ENCODE measurements at regions not wholly inside any gene's neighbourhood (a gene's known extent, or its start where the extent isn't known, plus 50 kb on each side); places are given as distances from the start of the nearest gene placed in this dataset.
"Not testable (repeated sequence)": the region's sequence is repeated elsewhere in the genome, so short reads cannot be mapped to it uniquely, and the experiment has no call there.

DNA sequence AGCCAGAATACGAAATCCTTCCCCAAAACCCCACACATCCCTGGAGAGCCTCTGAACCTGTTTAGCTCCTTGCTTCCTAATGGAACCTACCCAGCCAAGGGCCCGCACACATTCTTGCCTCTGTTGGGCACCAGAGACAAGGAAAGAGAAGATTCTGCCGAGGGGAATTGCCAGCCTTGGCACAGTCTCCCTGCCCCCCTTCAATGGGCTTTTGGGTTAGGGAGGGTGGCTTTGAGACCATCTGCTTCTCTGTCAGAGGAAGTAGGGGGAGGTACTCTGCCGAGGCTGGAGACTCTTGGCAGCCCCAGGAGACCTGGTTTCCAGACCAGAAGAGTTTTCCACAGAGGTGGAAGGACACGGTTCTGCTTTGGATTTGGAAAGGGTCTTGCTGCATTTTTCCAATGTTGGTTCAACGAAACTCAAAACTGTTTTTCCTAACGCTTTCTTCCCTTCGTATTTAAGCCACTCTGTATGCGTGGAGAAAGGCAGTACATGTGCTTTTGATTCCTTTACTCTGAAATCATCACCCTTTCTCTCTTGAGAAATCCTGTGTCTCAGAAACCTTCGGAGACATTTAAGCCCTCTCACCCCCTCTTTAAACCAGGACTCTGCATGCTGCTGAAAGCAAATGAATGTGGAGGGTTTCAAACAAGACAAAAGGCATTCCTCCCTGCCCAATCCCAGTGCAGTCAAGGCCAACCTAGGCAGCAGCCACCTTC, 78.8 kb upstream of the PRR23C start:
- 69 to 72% methylated on average over 9 to 10 of the region's 10 CpGs for WGBS, 2 donors

DNA sequence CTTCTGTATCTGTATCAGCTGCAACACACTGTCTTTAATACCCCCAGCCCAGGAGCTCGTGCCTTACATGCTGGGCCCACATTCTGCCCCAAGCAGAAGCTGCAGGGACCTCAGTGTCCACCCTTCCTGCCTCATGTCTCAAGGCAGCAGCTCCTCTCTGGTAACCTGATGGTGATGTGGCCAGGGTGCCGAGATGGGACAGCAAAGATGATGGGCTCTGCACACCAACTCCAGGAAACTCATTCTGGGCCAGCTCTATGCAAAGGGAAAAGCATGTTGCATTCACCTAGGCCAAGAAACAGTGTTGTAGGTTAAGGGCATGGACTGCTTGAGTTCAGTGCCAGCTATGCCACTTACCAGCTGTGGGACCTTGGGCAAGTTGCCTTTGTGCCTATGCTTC, 79.5 kb upstream of the PRR23C start:
- H3K9me3 ChIP-seq = no peaks in the 10 kb centered on the region
- H3K4me3 ChIP-seq = no peak overlapping the region
- no peak overlapping the region for H3K27ac ChIP-seq
- no peaks in the 10 kb centered on the region for H3K27me3 ChIP-seq
- 83 to 88% methylated on average over 2 of the region's 2 CpGs for WGBS, 2 donors
- H3K4me1 ChIP-seq = peaks cover 0 to 6% (median 2%) of the 10 kb centered on the region in 4 donors
- ATAC-seq (ENCODE audit: low FRiP score in 2 of 2) = no peak
- TF ChIP-seq, protein P1, sequence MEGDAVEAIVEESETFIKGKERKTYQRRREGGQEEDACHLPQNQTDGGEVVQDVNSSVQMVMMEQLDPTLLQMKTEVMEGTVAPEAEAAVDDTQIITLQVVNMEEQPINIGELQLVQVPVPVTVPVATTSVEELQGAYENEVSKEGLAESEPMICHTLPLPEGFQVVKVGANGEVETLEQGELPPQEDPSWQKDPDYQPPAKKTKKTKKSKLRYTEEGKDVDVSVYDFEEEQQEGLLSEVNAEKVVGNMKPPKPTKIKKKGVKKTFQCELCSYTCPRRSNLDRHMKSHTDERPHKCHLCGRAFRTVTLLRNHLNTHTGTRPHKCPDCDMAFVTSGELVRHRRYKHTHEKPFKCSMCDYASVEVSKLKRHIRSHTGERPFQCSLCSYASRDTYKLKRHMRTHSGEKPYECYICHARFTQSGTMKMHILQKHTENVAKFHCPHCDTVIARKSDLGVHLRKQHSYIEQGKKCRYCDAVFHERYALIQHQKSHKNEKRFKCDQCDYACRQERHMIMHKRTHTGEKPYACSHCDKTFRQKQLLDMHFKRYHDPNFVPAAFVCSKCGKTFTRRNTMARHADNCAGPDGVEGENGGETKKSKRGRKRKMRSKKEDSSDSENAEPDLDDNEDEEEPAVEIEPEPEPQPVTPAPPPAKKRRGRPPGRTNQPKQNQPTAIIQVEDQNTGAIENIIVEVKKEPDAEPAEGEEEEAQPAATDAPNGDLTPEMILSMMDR (IDR thresholded peaks at IDR 0.05) = no peak
- TF ChIP-seq POLR2A (IDR thresholded peaks at IDR 0.05) (no peak), EP300 (IDR thresholded peaks at IDR 0.05) (no peak), POLR2AphosphoS5 (IDR thresholded peaks at IDR 0.05) (no peak)
- DNase-seq = no peak
- H3K36me3 ChIP-seq = no peaks in the 10 kb centered on the region

More for the DNA sequence above, 78.8 kb upstream of the PRR23C start:
- Histone ChIP-seq H3K4me1 (peaks cover 0 to 6% (median 2%) of the 10 kb centered on the region in 4 donors), H3K36me3 (no peaks in the 10 kb centered on the region), H3K27ac (no peak overlapping the region), H3K4me3 (no peak overlapping the region), H3K9me3 (no peaks in the 10 kb centered on the region), H3K27me3 (no peaks in the 10 kb centered on the region)
- DNase-seq (no peak), ATAC-seq (ENCODE audit: low FRiP score in 2 of 2) (no peak)
- TF ChIP-seq POLR2A (IDR thresholded peaks at IDR 0.05) (no peak), EP300 (IDR thresholded peaks at IDR 0.05) (no peak), POLR2AphosphoS5 (IDR thresholded peaks at IDR 0.05) (no peak)
- TF ChIP-seq, protein P1 (IDR thresholded peaks at IDR 0.05) = no peak

- no peaks in the 10 kb centered on the region for H3K4me1 ChIP-seq
- DNase-seq (no peak), ATAC-seq (ENCODE audit: low FRiP score in 2 of 2) (peak in 1 of 2 donors; percentile 21)
- no peaks in the 10 kb centered on the region for H3K27me3 ChIP-seq
- no peaks in the 10 kb centered on the region for H3K9me3 ChIP-seq
- H3K4me3 ChIP-seq = no peak overlapping the region
- WGBS, 2 donors = 80 to 93% methylated on average over 1 of the region's 1 CpG
- no peaks in the 10 kb centered on the region for H3K36me3 ChIP-seq
- H3K27ac ChIP-seq = no peak overlapping the region
- no peak for TF ChIP-seq POLR2A (IDR thresholded peaks at IDR 0.05)
- TF ChIP-seq EP300 (IDR thresholded peaks at IDR 0.05) = no peak
- TF ChIP-seq, protein P1 (IDR thresholded peaks at IDR 0.05) = no peak
- TF ChIP-seq POLR2AphosphoS5 (IDR thresholded peaks at IDR 0.05) = no peak
Observed at GRCh38 chr3:139127101-139127500, 82.4 kb upstream of the PRR23C start.

GRCh38 chr3:139127629-139128028, 82.9 kb upstream of the PRR23C start:
- H3K27ac ChIP-seq; H3K9me3 ChIP-seq; ATAC-seq (ENCODE audit: low FRiP score in 2 of 2); DNase-seq; H3K36me3 ChIP-seq; H3K4me1 ChIP-seq; H3K27me3 ChIP-seq; H3K4me3 ChIP-seq: not testable (repeated sequence)
- 89 to 93% methylated on average over 12 of the region's 12 CpGs for WGBS, 2 donors

GRCh38 chr3:139128803-139129202, 84.1 kb upstream of the PRR23C start:
- Histone ChIP-seq H3K27ac (no peak overlapping the region), H3K36me3 (no peaks in the 10 kb centered on the region), H3K27me3 (no peaks in the 10 kb centered on the region), H3K4me3 (no peak overlapping the region), H3K4me1 (no peaks in the 10 kb centered on the region), H3K9me3 (no peaks in the 10 kb centered on the region)
- DNase-seq (no peak), ATAC-seq (ENCODE audit: low FRiP score in 2 of 2) (no peak)
- no peak for TF ChIP-seq POLR2A (IDR thresholded peaks at IDR 0.05)
- TF ChIP-seq EP300 (IDR thresholded peaks at IDR 0.05) = no peak
- no peak for TF ChIP-seq POLR2AphosphoS5 (IDR thresholded peaks at IDR 0.05)
- TF ChIP-seq, protein P1 (IDR thresholded peaks at IDR 0.05) = no peak
- WGBS, 2 donors = 83 to 93% methylated on average over 2 of the region's 2 CpGs

All from upper lobe of left lung (tissue), 6 donors.